Superior temporal gyrus (tissue), 1 donor: ENCODE measurements at regions not wholly inside any gene's neighbourhood (a gene's known extent, or its start where the extent isn't known, plus 50 kb on each side); places are given as distances from the start of the nearest gene placed in this dataset.
"Not testable (repeated sequence)": the region's sequence is repeated elsewhere in the genome, so short reads cannot be mapped to it uniquely, and the experiment has no call there.

Source experiments
- DNase-seq: peaks from one replicate; pipeline ENCODE4 v3.0.0-alpha.2; 2016; ENCODE audit errors: extremely low spot score

DNA sequence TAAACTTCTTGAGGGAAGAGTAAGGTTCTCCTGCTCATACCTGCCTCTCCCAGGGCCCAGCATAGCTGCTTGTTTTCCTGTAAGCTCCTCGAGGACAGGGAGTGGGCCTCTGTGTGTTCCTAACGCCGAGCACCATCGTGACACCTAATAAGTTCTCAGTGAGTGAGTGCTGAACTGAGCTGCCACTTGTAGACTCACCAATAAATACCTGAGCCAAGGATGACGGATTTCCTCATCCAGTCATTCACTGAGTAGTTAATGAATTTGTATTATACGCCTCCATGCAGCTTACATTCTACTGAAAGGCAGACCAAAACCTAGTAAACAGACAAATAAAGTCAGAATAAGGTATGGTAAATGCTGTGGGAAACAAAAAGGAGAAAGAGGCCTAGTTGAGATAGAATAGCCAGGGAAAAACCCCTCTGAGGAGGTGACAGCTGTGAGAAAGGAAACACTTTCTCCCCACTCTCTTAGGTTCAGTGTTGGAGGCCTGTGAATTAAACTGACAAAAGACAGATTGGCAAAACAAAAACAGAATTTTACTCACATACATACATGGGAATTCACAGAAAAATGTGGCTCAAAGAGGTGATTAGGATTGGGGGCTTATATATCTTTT, 138.6 kb downstream of the B3GNT2 start:
- DNase-seq: no peak

DNA sequence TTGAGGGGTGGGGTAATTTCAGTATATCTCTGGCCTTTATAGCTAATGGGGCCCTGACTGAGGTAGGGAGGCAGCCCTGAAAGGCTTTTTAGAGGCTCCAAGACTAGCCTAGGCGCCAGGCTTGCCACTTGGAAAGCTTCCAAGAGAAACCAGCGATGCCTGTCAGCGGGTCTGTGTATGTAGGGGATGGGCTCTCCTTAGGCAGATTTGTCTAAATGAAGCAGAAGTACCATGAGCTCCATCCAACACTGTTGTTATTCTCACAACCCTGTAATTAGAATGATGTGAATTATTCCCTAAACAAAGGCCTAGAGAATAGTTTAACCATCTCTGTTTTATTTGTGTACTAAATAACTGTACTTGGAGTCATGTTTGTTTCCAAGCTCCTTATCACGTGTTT, 138.1 kb downstream of the B3GNT2 start:
- DNase-seq: no peak

DNA sequence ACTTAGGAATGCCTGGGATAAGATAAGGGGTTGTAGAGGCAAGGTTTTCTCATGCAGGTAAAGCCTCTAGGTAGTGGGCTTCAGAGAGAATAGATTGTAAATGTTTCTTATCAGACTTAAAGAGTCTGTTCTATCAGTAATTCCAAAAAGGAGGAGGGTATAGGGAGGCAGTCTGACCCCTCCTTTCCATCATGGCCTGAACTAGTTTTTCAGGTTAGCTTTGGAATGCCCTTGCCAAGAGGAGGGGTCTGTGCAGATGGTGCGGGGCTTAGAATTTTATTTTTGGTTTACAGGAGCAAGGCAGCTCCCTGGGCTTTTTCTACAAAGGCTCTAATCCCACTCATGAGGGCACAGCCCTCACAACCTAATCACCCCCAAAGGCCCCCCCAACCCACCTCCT, 135.0 kb downstream of the B3GNT2 start:
- no peak for DNase-seq

DNA sequence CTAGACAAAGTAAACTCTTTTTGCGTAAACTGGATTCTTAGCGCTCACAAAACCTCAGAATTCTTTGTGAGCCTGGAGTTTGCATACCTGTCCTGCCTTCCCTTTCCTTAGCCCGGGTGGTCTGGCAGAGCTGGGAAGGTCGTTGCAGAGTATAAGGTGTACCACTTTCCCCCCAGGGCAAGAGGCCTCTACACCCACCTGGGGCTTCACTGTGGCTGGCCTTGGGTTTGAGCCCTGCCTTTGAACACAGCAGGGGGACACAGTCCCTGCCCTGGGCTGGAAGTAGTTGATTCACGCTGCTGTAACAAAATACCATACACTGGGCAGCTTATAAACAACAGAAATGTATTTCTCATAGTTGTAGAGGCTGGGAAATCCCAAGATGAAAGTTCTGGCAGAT, 133.9 kb downstream of the B3GNT2 start:
- DNase-seq: no peak

DNA sequence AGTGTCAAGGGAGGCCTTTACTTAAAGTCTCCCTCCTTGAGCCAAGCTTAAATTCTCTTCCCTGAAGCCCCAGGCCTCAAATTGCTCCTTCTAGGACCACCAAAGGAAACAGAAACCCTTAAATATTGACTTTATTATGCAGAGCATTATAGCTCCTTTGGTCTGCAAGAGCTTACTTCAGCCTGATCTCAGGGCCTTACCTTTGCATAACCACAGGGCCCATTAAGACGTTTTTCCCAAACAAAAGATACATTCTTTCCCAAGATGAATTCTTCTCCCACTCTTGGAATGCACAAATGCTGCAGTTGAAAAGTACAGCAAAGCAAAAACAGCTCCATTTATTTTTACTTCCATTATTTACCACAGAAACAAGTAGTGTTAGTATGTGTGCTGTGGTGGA, 130.8 kb downstream of the B3GNT2 start:
- DNase-seq: no peak

DNA sequence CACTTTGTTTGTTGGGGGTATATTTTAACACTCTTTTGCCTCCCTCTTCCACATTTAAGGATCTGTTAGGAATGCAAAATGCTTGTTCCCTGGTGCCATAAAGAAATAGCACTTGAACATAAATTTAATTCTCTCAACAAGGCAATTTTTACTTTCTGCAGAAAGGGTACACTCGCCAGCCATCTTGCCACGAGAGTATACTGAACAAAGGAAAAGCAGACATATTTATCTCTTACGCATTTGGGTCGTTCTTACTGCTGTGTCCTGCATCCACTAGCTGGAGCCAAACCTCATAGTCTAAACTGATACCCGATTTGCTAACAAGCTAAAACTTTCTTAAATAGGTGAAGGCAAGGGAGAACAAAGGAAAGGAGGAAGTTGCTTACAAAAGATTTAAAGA, 129.5 kb downstream of the B3GNT2 start:
- DNase-seq: no peak

DNA sequence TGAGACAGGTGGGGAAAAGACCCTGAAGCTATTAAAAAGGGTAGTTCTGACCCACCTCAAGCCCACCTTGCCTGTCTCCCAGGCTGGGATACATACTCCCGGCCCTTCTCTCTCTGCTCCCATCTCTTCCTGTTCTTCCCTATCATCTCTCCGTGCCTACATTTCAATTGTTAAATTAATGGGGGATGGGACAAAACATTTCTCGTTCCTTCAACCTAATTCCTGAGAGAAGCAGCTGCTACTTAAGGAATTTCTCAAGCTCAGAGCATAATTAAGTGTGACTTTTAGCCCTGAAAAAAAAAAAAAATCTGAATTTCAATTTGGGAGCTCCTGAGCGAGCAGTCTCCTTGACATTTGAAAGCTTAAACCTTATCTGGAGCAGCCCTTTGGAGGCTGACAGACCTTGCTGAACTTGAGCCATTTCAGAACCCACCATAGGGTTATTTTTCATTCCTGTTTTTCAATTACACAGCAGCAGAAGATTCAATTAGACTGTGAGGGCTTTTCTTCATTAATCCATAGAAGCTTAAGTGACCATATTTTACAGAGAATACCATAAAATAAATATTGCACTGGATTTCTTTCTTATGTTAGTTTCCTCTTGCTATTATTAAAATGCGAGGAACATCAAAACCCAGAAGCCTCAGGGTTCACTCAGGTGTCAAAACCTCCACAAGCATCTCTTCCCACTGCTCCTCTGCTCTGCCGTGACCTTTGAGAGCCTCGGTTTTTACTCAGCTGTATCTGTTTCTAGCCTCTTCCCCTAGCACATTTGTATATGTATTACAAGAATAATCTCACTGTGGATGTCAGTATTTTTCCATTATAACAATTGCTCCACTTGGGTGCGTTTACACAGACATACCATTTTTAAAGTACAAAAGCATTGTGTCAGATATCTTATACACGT, 125.7 kb downstream of the B3GNT2 start:
- no peak for DNase-seq

DNA sequence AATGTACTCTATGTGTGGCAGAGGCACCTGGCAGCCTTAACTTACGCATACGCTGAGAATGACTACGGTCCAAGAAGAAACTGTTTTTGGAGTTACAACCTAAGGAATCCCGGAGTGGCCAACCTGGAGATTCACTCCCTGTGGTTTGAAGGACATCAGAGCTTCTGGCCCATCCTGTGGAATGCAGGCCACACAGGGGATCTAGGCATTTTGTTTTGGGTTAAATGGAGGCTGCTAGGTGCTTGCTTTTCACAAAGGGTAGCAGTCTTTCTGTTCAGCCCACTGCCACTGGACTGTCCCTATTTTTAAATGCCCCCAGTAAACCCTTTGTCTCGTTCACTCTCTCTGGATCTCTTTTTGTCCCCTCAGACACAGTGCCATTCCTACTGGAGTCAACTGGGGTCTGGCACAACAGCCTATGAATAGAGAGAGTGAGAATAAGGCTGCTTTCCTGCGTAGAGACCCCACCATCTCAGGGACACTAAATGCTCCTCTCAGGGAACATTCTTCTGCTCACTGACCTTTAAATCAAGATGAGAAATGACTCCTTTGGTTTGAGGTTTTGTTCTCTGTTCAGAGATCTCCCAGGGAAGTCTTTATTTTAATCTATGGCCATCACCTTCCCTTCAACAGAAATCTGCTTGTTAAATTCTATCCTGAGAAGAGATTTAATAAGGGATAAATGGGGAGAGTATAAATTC, 124.9 kb downstream of the B3GNT2 start:
- DNase-seq: no peak

DNA sequence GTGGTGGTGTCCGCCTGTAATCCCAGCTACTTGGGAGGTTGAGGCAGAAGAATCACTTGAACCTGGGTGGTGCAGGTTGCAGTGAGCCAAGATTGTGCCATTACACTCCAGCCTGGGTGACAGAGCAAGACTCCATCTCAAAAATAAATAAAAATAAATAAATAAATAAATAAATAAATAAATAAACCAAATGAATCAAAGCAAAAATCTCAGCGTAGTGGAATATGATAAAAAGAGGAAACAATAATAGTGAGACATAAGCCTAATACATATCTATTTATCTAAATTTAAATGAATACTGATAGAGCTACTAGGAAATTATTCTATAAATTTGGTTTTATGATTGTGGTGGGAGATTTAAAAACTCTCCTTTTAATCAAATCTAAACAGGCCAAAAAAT, 124.2 kb downstream of the B3GNT2 start:
- DNase-seq: not testable (repeated sequence)

DNA sequence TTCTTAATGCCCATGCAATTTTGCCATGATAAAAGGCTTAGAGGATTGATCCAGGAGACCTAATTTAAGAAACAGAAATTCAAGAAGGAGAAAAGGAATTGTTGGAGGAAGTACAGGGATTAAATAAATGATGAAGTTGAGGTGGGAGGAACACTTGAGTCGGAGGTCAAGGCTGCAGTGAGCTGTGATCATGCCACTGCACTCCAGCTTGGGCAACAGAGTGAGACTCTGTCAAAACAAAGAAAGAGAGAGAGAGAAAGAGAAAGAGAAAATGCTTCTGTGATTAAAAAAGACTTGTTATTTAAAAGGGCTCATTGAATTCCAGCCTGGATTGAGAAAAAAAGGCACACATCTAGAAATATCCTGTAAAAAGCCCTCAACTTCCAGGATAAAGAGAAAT, 123.2 kb downstream of the B3GNT2 start:
- DNase-seq: no peak

DNA sequence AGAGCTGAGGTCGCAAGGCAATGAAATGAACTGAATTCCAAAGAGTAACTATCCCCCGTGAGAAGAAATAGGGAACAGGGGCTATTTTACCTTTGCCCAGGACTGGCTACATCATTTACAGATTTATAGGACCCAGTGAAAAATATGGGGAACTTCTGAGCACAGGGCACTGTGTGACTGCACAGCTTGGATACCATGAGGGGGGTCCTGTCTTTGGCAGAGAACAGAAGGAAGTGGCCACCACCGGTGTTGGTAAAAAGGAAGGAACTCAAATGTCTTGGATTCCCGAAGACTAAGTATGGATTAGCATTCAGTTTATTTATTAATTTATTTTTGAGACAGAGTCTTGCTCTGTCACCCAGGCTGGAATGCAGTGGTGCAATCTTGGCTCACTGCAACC, 119.6 kb downstream of the B3GNT2 start:
- DNase-seq: no peak

DNA sequence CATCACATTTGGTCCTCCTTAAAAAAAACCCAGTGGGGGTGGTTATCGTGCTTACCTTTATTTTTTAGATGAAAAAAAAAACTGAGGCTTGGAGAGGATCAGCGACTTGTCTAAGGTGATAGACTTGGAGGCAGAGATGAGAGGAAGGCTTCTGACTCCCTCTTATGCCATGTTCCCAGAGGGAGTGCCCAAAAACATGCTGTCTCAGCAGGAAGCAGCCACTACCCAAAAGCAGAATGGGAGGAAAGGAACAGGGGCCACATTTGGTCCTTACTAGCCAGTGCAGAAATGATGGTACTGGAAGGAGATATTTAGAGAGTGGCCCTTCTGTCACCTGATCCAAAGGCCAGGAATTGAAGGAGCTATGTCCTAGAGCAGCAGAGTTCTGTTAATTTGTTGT, 118.4 kb downstream of the B3GNT2 start:
- no peak for DNase-seq

DNA sequence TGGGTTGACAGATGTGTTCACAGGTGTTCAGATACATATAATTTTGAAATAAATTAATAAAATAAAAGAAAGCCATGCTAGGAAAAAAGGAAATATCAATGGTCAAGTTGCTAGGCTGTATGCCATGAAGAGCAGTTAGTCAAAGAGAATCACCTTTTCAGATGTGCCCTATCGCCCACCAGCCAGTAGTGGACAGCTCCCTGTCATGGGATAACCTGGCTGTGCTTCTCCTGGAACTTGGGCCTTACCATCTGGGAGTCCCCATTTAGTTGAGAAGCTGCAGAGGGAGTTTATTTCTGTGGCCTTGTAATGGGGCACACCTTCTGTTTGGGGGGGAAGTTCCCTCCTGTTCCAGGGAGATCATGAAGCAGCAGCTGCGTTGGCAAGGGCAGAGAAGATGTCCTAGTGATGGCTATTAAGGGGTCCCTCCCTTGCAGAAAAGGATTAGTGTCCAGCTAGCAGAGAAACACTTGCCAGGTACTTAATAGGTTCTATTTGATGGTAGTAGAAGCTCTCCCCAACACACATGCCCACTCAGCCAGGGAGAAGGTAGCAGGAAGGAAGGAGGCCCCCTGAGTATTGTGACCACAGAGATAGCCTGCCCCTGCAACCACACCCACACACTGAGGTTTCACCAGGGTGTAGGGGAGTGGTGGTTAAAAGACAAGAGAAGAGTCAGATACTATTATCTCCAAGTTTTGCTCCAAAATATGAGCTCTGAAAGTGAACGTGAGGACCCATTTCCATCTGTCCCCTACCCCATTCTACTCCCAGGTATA, 117.7 kb downstream of the B3GNT2 start:
- no peak for DNase-seq

DNA sequence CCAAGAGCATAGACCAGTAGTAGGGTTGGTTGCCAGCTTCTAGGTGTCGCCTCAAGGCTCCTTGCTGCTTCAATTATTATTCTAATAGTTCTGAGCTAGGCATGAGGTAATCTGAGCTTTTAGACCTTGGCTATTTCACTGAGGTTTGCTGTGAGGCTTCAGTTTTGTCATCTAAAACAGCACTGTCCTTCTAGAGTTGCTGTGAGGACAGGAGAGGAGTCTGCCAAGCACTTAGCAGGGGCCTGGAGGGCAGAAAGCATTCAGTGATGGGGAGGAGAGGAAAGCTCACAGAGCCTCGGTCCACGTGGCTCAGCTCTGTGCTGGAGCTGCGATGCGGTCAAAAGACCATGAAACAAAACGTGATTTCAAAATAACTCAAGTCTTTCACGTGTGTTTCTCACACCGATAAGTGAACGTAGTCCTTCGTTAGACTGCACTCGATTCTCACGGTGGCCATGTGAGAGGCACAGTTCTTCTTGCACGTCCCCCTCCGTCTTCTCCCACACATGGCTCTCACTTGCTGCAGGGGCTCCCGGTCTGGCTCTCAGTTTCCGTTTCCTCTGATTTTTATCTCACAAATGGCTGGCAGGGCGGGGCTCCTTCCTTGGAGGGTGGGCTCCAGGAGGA, 113.7 kb downstream of the B3GNT2 start:
- no peak for DNase-seq

DNA sequence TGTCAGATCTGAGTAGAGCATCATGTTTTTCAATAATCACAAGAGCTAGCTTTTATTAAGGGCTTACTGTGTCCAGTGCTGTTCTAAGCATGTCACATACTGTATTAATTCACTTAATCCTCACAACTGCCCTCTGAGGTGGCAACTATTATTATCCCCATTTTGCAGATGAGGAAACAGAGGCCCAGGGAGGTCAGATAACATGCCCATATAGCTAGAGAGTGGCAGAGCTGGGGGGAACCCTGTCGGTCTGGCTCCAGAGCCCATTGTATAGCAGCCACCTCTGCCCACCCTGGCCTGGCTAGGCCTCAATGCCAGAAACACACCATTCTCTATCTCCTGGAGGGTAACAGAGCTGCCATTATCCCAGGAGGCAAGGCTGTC, 113.2 kb downstream of the B3GNT2 start:
- no peak for DNase-seq

DNA sequence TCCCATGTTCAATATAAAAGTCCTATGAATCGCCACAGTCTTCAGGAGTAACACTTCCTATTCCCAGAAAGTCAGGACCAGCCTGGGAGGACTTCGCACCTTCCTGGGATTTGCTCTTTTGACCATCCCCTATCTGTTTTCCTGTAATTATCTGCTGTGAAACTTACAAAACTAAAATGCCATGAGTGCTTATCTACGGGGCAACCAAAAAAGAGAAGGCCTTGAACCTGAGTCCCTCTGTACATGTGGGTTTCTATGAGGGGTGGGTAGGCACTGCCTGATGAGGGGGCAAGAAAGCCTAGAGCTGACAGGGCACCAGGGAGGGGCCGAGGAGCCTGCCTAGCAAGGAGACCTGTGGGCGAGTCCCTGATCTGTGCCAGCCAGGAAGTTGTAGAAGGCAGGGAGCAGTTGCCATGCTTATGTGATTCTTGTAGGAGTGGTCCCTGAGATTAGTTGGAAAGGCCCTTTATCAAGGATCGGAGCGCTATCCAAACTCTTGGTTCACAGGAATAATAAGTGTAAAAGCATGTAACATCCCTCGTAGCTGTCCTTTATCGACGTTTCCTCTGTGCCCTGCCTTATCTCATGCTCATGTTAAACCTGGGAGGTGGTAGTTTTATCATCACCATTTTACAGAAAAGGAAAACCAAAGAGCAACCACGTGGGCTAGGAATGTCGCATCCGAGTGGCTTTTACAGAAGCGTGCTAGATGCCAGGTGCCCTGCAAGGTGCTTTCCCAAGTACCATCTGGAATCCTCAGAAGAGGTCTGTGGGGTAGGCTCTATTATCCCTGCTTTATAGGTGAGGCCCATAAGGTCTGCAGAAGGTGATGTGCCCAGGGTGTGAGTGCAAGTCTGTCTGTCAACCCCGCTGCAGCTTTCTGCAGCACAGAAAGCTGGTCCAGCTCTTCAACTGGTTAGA, 111.8 kb downstream of the B3GNT2 start:
- DNase-seq: no peak

DNA sequence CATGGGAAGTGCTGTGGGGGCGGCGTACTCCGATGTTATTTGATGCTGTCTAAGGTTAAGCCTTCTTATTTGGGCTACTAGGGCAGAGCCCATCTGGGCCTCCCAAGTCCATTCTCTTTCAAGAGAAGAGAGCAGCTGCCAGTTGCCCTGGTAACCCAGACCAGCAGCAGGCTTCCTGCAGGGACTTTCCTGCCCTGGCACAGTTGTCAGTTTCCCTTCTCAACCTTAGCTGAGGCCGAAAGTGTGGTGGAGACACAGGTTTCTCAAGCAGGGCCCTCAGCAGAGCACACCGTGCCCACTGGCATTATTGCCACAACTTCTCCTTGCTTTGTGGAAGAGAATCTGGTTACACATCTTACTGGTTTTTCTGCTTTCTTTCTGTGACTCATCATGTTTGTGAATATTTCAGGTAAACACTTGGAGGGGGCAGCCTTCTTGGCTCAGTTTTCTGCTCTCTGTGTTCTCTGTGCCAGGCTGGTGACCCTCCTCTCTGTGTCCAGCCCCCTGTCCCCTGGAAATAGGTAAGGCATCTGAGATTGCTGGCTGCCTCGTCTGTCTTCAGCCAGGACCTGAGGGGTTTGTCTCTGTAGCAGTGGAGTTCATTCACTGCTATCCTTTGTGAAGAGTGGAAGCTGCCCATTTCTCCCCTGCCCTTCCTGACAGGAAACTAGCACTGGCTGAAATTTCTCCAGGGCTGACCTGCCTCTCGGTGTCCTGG, 111.0 kb downstream of the B3GNT2 start:
- DNase-seq: no peak

DNA sequence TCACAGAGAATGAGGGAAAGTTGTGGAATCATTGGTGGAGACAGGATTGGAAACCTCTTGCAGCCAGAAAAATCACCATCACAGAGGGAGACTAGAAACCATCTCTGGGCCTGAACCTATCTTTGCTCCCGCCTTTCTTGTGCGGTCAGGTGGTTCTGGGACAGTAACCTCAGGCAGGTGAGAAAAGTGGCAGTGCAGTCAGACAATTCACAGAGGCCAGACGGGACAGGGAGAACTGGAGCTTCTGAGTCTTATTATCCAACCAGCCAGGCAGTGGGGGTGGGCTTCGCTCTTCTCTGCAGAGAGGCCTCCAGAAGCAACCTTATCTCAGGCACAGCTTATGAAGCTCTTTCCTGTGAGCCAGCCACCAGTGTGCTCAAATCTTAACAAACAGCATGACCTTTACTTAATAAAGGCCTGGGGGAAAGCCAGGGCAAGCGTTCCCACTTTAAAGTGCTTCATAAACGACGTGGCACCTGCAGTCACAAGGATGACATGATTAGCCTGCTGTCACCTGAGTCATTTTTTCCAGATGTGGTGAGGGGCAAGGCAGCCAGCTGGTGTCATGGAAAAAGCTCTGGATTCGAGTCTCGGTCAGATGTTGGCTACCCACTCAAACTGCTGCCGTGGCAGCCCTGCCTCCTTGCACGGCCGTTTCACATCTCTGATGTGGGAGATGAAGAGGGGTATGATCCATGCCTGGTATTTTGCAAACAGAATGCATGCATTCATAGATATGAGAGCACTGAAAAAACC, 109.7 kb downstream of the B3GNT2 start:
- DNase-seq: no peak
